OCI-LY7 (cell line): ENCODE measurements at regions not wholly inside any gene's neighbourhood (a gene's known extent, or its start where the extent isn't known, plus 50 kb on each side); places are given as distances from the start of the nearest gene placed in this dataset.

Experiments used
- EZH2phosphoT487 ChIP-seq: fragments of 200-600 bp; sonication (generic); IDR thresholded peaks from 2 replicates; pipeline ENCODE4 v1.6.1; 2018; ENCODE audit warnings: low read depth, borderline replicate concordance, mild to moderate bottlenecking, mixed run types, antibody characterized with exemption, low read length, moderate library complexity, mixed read lengths
- TF ChIP-seq, protein P1 (sequence below): fragments of 200-600 bp; sonication (generic); conservative IDR thresholded peaks from 2 replicates; pipeline ENCODE4 v1.5.1; 2014; ENCODE audit warnings: mild to moderate bottlenecking, antibody characterized with exemption, low read length, moderate library complexity, mixed read lengths

DNA sequence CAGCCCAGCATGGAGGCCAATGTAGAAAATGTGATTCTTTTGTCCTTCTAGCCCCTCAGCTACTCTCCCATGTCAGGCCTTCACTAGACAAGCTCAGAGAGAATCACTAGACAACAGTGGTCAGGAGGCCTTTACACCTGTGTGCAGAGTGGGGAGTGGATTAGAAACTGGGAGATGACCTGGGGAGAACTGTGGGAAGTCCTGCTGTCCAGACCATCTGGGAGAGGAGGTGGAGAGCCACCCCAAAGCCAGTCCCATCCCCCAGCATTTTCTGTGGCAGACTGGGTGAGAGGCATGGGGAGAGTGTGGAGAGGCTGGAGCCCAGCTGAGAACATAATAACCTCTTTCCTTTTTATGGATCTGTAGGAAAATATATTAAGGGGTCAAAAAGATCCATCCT is 452.0 kb upstream of the DMAC1 start:
- TF ChIP-seq, protein P1, sequence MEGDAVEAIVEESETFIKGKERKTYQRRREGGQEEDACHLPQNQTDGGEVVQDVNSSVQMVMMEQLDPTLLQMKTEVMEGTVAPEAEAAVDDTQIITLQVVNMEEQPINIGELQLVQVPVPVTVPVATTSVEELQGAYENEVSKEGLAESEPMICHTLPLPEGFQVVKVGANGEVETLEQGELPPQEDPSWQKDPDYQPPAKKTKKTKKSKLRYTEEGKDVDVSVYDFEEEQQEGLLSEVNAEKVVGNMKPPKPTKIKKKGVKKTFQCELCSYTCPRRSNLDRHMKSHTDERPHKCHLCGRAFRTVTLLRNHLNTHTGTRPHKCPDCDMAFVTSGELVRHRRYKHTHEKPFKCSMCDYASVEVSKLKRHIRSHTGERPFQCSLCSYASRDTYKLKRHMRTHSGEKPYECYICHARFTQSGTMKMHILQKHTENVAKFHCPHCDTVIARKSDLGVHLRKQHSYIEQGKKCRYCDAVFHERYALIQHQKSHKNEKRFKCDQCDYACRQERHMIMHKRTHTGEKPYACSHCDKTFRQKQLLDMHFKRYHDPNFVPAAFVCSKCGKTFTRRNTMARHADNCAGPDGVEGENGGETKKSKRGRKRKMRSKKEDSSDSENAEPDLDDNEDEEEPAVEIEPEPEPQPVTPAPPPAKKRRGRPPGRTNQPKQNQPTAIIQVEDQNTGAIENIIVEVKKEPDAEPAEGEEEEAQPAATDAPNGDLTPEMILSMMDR: no peak
- TF ChIP-seq EZH2phosphoT487: no peak
